AG04450 (cell line): ENCODE measurements at regions not wholly inside any gene's neighbourhood (a gene's known extent, or its start where the extent isn't known, plus 50 kb on each side); places are given as distances from the start of the nearest gene placed in this dataset.

ENCODE experiments used
- CTCF ChIA-PET: fragments of 300-600, 350-600 bp; formaldehyde crosslinking; extraction: SDS; loops from one replicate; lab custom pipeline; 2022; ENCODE audit warnings: antibody characterized with exemption, inconsistent platforms; lab: Charles Lee
- POLR2A ChIA-PET: fragments of 350-600 bp; formaldehyde crosslinking; extraction: SDS; loops from one replicate; lab custom pipeline; 2021; ENCODE audit warnings: antibody characterized with exemption, inconsistent platforms; lab: Yijun Ruan, JAX
- DNase-seq: peaks from one replicate; pipeline ENCODE4 v3.0.0-alpha.2; 2011; ENCODE audit warnings: low read depth, low spot score
- H3K27ac ChIP-seq: one replicate; pipeline ENCODE4 v1.5.1; 2012; ENCODE audit warnings: low read depth, low read length, control low read depth
- H3K27me3 ChIP-seq: one replicate; pipeline ENCODE4 v1.6.0; 2012; ENCODE audit warnings: low read length; ENCODE audit not compliant: control insufficient read depth, insufficient read depth
- H3K4me3 ChIP-seq: 2 replicates; pipeline ENCODE4 v1.5.1; 2011; ENCODE audit warnings: mild to moderate bottlenecking, low read depth, low read length, control low read depth
- H3K9me3 ChIP-seq: 2 replicates; pipeline ENCODE4 v1.5.1; 2012; ENCODE audit warnings: low read length; ENCODE audit not compliant: control insufficient read depth, insufficient read depth
- CTCF ChIP-seq: IDR thresholded peaks from 2 replicates; pipeline ENCODE4 v1.5.1; 2011; ENCODE audit warnings: low read depth, low read length, control low read depth, inconsistent platforms

- ChIA-PET POLR2A (no interaction called here), CTCF (no interaction called here)
- Histone ChIP-seq H3K27ac (no peak overlapping the region), H3K27me3 (no peaks in the 10 kb centered on the region), H3K9me3 (no peaks in the 10 kb centered on the region), H3K4me3 (no peak overlapping the region)
- no peak for TF ChIP-seq CTCF
- DNase-seq: no peak
Measured at GRCh38 chr7:131726686-131727085, 170.3 kb upstream of the PODXL start.

DNA sequence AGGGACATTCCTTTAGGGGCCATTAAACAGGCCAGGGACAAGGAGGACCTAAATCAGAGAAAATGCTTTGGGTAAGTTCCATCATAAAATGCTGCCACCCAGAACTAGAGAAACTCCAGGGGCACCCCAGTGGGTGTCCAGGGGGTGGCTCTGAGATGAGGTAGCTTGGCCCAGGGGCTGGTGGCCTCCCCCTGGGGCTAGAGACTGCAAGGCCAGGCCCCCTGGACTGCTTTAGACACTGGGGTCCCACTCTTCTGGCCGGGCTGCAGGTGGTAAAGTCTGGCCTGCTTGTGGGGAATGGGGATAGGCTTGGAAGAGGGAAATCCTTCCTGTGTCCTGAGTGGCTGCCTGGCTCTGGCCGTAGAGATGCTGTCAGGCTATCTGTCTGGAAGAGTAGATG lies 169.6 kb upstream of the PODXL start:
- Histone ChIP-seq H3K4me3 (no peak overlapping the region), H3K27me3 (no peaks in the 10 kb centered on the region), H3K9me3 (no peaks in the 10 kb centered on the region), H3K27ac (no peak overlapping the region)
- ChIA-PET CTCF (no interaction called here), POLR2A (no interaction called here)
- no peak for DNase-seq
- no peak for TF ChIP-seq CTCF

GRCh38 chr7:131724776-131725345 lies 168.4 kb upstream of the PODXL start:
- H3K9me3 ChIP-seq: no peaks in the 10 kb centered on the region
- CTCF ChIA-PET: interaction anchor here (0.6 kb wide), 1 partner anchor 28 kb away, joined by 3 read pairs; no protein-coding TSS in a partner anchor
- no peak for DNase-seq
- no peak overlapping the region for H3K4me3 ChIP-seq
- TF ChIP-seq CTCF: no peak
- POLR2A ChIA-PET: no interaction called here
- H3K27ac ChIP-seq: no peak overlapping the region
- H3K27me3 ChIP-seq: no peaks in the 10 kb centered on the region

- Histone ChIP-seq H3K9me3 (no peaks in the 10 kb centered on the region), H3K27me3 (no peaks in the 10 kb centered on the region), H3K27ac (no peak overlapping the region), H3K4me3 (no peak overlapping the region)
- ChIA-PET POLR2A (no interaction called here), CTCF (interaction anchor here (0.6 to 1.0 kb wide), 2 partner anchors 12 to 122 kb away, joined by 3 read pairs; no protein-coding TSS in a partner anchor)
- TF ChIP-seq CTCF: no peak
- no peak for DNase-seq
Measured at GRCh38 chr7:131723926-131724325, 167.5 kb upstream of the PODXL start.

GRCh38 chr7:131722371-131722770 lies 165.9 kb upstream of the PODXL start:
- CTCF ChIA-PET: no interaction called here
- no peak overlapping the region for H3K4me3 ChIP-seq
- DNase-seq: no peak
- H3K9me3 ChIP-seq: no peaks in the 10 kb centered on the region
- POLR2A ChIA-PET: no interaction called here
- TF ChIP-seq CTCF: no peak
- H3K27me3 ChIP-seq: no peaks in the 10 kb centered on the region
- no peak overlapping the region for H3K27ac ChIP-seq
